NCI-H526 (cell line): ENCODE measurements at regions not wholly inside any gene's neighbourhood (a gene's known extent, or its start where the extent isn't known, plus 50 kb on each side); places are given as distances from the start of the nearest gene placed in this dataset.

Experiments
- DNase-seq, 2 experiments: peaks; one replicate each; lab custom pipeline; 2025; lab: John Stamatoyannopoulos, UW

DNA sequence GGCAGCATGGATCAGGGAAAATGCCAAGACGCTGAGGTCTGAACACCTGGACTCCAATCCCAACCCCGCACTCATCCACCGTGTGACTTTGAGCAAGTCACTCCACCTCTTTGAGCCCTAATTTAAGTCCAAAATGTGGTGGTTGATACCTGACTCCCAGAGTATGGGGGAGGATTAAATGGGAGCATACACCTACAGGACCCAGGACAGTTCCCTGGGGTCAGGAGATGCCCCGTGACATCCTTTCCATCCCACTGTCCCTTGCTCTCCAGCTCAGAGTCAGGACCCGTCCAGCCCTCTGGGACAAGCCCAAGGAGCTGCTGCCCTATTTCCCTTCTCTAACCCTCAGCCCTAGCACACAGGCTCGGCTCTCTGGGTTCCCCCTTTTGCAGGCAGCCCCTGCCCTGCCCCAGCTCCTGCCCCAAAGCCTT, 276.4 kb downstream of the XXYLT1 start:
- no peak for DNase-seq

DNA sequence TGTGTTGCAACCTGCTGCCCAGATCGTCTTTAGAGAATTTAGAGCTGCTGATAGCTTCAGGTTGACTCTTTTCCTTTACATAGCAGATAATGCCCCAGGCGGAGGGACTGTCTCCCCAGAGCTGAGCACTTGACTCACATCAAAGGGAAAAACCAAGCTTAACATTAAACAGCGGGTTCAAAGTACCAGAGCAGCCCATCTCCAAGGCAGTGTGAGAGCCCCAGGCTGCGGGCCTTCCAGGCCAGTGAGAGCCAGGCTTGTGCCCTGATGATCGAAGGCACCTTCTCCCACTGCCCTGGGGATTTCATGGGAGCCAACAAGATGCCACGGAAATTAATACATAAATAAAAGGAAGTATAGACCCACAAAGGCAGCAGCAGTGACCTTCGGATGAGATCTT, 275.6 kb downstream of the XXYLT1 start:
- DNase-seq, result no peak

- DNase-seq, result no peak
These were observed 275.0 kb downstream of the XXYLT1 start for GRCh38 chr3:194995922-194996321.

- DNase-seq, result no peak
These were observed 274.2 kb downstream of the XXYLT1 start for GRCh38 chr3:194996746-194997145.

GRCh38 chr3:194998417-194998816, 272.5 kb downstream of the XXYLT1 start:
- DNase-seq, result no peak

GRCh38 chr3:194998948-194999347, 272.0 kb downstream of the XXYLT1 start:
- no peak for DNase-seq

DNA sequence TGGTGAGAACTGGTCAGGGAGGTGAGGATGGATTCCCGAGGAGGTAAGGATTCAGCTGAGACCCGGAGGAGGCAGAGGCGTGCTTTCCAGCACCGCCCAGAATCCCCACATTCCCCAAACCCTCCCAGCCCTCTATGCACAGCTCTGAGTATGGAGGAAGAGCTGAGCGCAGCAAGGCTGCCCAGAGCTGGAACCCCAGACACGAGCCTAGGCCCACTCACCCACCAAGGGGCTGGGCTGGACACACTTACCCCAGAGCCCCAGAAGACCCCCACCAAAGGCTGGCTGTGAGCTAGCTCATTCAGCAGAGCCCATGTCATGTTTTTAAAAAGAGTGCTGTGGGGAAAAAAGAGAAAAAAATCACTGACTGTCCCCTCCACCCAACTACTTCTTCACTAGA, 271.5 kb downstream of the XXYLT1 start:
- DNase-seq, result no peak

GRCh38 chr3:195001261-195001660, 269.7 kb downstream of the XXYLT1 start:
- no peak for DNase-seq

- DNase-seq, result peak; percentile 96
These were observed 268.7 kb downstream of the XXYLT1 start for GRCh38 chr3:195001961-195002861.

DNA sequence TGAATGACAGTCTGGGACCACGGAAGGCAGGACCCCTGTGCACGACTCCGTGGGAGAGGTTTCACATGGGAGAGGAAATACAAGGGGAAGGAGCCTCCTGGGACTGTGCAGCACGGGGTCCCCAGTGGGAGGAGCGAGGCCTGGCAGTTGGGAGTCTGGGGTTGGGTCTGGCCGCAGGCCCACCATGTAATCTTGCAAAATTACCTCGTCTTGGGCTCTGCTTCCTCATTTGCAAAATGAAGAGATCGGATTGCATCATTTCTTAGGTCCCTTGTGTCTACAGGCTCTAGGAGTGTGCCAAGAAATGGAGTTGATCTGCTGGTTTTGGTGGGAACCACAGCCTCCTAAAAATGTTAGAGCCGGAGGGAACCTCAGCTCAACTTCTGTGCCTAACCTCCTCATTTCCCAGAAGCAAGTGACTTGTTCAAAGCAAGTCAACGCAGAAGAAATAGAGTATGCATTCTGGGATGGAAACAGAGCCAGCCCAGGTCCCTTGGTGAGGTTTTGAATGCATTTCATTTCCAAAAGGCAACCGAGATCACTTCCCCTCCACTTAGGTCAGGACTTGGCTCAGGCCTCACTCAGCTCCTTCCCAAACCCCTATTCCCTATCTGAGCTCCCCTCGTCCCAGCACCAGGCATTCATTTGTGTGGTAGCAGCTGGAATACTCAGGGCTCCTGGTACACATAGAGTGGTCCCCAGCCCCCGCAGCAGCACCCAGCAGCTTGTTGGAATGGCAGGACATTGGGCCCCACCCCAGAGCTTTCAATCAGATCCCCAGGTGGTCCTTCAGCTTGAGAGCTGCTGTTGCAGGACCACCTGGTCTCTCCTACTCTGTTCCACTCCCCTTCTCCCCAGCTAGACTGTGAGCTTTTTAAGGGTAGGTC, 267.7 kb downstream of the XXYLT1 start:
- no peak for DNase-seq

DNA sequence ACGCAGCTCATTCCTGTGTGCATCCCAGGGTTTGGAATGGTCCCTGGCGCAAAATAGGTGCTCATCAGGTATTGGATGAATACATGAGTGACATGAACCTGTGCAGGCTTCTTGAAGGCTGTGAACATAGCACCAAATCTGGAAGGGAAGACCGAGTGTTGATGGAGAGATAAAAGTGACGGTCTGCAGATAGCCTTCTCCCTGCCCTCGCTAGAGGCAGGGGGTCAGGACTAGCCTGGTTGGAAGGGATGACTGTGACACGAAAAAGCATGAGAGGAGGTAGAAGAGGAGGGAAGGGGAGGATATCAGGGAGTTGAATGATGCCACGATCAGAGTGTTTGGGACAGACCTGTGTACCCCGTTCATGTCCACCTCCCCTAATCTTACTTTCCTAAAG, 267.1 kb downstream of the XXYLT1 start:
- no peak for DNase-seq

DNA sequence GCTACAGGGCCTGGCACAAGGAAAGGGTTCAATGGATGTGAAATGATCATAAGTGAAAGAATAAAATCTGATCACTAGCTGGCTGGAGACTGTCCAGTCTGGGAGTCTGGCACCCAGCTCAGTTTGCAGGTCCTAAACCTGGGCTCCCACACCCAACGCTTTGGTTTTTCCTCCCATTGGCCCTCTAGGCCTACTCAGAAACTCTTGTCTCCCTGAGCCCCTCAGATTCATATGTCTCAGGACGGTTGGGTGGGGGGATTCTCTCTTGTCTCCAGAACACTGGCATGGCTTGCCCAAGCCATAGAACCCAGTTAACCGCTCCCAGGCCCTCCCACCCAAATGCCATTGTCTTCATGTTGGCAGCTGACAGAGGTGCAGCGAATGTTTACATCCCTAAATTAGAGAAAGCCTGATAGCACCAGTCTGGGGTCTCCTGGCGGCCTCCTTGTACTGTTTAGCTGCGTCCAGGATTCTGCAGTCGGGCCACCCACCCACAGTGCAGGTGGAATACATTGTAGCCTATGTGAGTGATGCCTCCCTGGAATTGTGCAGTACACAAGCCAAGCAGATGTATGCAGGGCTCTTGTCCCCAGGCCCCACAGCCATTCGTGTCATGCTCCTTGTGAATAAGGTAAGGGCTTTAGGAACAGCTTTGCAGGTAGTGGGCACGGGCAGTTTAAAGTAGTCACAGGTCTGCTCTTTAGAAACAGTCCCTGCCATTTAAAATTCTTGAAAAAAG, 266.3 kb downstream of the XXYLT1 start:
- DNase-seq, result no peak

DNA sequence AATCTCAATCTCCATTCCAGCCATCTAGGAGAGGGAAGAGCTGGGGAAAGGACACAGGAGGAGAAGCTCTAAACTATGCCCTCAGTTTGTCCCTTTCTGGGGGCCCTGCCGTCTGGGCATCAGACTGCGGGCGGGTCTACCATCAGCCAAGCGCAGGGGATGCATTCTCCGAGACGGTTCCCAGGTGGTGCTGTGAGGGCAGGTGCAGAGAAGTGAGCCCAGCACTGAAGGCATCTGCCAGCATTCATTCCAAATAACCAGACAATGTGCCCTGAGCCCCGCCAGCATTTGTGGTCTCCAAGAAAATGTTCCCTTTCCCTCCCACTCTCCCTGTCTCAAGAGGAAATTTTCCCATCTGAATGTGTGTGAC, 265.7 kb downstream of the XXYLT1 start:
- no peak for DNase-seq

GRCh38 chr3:195005759-195006510, 265.0 kb downstream of the XXYLT1 start:
- no peak for DNase-seq

DNA sequence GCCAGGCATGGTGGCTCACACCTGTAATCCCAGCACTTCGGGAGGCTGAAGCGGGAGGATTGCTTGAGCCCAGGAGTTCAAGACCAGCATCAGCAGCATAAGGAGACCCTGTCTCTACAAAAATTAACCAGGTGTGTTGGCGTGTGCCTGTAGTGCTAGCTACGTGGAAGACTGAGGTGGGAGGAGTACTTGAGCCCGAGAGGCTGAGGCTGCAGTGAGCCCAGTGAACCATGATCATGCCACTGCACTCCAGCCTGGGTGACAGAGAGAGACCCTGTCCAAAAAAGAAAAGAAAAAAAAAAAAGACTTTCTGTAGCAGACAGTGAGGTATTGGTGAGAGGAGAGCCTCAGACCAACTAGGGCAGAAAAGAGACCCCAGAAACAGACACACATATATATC, 263.8 kb downstream of the XXYLT1 start:
- DNase-seq, result no peak

DNA sequence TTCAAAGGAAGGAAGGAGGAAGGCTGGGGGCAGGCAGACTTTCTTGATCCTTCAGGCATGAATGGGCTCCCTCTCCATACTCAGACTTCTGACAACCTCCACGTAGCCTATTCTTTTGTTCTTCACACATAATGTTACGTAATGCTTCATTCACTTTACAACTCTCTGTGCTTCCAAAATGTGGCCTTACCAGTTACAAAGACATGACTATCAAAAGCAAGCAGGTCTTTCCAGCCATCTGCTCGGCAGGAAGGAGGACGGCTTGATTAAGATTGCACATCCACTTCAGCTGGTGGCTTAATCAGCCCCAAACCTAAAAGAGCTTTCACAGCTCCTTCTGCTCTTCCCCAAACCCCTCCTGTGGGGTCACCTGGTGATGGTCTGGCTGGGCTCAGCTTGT, 263.2 kb downstream of the XXYLT1 start:
- DNase-seq, result no peak

- DNase-seq, result no peak
These were observed 262.1 kb downstream of the XXYLT1 start for GRCh38 chr3:195008816-195009215.

GRCh38 chr3:195009616-195010015, 261.3 kb downstream of the XXYLT1 start:
- DNase-seq, result no peak

DNA sequence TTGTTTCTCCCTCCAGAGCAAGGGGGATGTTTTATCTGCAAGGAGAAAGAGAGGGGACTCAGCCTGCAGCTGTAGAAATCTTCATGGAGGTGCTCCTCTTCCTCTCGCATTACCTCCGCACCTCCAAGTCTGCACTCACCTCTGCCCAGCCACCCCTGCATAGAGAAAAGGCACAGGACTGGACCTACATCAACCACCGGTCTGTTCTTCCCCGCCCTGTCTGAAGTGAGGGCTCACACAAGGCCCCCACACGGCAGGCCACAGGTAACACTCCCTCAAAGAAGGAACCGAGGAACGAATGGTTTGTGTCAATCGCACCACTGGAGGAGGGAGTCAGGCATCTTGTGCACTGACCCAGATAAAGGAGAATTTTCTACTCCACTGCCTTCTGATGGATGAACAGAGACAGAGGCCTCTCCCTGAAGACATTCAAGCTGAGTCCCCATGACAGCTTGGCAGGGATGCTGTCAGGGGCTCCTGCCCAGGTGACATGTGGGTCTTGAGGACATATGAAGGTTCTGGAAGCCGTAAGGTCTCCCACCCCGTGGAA, 260.3 kb downstream of the XXYLT1 start:
- DNase-seq, result no peak

GRCh38 chr3:195011231-195011834, 259.6 kb downstream of the XXYLT1 start:
- DNase-seq, result no peak

DNA sequence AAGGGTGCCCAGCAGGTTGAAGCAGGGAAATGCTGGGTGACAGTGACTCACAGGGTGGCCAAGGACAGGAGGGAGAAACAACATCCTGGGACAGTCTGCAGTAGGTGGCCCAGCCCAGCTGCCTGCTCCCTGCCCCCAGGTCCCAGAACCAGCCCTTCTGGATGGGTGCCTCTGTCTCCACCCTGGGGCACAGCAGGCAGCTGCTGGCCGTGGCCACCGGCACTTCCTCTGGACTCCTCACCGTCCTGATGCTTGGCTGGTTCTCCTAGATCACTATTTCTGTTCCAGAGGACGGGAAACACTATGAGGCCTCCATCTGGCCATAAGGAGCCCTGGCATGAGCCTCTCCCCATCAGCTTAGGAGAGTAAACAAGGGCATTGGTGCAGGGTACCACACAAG, 258.9 kb downstream of the XXYLT1 start:
- no peak for DNase-seq
